ENCODE measurements at regions not wholly inside any gene's neighbourhood (a gene's known extent, or its start where the extent isn't known, plus 50 kb on each side); places are given as distances from the start of the nearest gene placed in this dataset.

DNA sequence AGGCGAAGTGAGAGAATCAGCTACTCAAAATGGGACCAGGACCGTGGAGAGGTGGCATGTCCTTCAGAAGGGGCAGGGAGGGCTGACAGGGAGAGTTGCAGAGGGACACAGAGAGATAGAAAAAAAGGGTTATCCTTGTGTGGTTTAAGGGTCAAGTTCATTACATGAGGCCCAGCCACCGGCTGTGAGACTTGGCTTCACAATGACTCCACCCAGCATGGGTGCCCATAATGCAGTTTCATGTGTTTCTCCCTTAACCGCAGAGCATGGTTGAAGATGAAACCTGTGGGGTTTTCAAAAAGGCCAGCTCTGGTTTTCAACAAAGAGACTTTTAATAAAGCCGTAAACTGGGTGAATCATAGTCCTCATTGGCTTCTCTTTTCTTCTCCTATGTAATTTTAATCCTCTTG lies 164.6 kb downstream of the KLF5 start:
- Mint-ChIP-seq H3K27me3 (no peaks in the 10 kb centered on the region), H3K4me1 (ENCODE audit: low read depth) (peaks cover 18% of the 10 kb centered on the region), H3K9me3 (no peaks in the 10 kb centered on the region), H3K27ac (no peak overlapping the region), H3K36me3 (ENCODE audit: low read depth) (no peaks in the 10 kb centered on the region), H3K4me3 (no peak overlapping the region)
- DNase-seq, result peak; percentile 57
- intact Hi-C loops (cut with micrococcal nuclease), result no loop called here
- peak; percentile 76 for ATAC-seq
- ChIA-PET CTCF (no interaction called here), POLR2A (interaction anchor here (0.7 kb wide), 1 partner anchor 47 kb away, joined by 3 read pairs; no protein-coding TSS in a partner anchor)
- TF ChIP-seq, protein P1, sequence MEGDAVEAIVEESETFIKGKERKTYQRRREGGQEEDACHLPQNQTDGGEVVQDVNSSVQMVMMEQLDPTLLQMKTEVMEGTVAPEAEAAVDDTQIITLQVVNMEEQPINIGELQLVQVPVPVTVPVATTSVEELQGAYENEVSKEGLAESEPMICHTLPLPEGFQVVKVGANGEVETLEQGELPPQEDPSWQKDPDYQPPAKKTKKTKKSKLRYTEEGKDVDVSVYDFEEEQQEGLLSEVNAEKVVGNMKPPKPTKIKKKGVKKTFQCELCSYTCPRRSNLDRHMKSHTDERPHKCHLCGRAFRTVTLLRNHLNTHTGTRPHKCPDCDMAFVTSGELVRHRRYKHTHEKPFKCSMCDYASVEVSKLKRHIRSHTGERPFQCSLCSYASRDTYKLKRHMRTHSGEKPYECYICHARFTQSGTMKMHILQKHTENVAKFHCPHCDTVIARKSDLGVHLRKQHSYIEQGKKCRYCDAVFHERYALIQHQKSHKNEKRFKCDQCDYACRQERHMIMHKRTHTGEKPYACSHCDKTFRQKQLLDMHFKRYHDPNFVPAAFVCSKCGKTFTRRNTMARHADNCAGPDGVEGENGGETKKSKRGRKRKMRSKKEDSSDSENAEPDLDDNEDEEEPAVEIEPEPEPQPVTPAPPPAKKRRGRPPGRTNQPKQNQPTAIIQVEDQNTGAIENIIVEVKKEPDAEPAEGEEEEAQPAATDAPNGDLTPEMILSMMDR (IDR thresholded peaks at IDR 0.05), result no peak

DNA sequence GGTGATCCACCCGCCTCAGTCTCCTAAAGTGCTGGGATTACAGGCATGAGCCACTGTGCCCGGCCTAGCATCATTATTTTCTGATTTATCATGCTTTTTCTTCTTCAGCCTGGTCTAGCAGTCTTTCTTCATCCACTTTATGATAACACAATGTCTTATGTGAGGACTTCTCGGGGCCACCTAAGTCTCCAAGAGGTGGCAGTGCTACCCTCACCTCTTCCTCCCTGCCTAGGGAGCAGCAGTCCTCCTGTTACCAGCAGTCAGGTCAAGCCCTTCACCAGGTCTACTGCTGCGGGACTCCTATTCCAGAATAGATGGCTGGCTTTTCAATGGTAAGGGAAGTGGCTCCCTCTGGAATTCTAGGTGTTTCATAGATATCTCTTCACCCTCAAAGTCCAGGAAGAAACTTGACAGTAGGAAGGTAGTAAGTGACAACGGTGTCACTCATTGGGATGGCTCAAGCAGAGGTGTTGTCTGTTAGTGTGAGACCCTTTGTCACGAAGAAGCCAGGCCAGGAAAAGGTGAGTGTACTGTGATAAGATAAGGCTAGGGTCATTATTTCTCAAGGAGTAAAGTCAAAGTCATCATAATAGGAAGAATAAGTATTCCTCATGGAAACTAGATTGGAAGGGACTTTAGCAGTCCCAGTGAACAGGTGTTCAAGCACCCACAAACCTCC lies 164.0 kb downstream of the KLF5 start:
- Mint-ChIP-seq H3K4me1 (ENCODE audit: low read depth) (peaks cover 14% of the 10 kb centered on the region), H3K36me3 (ENCODE audit: low read depth) (no peaks in the 10 kb centered on the region), H3K9me3 (no peaks in the 10 kb centered on the region), H3K27me3 (no peaks in the 10 kb centered on the region), H3K4me3 (no peak overlapping the region), H3K27ac (no peak overlapping the region)
- TF ChIP-seq, protein P1 (IDR thresholded peaks at IDR 0.05), result no peak
- DNase-seq, result no peak
- ATAC-seq, result no peak
- ChIA-PET CTCF (no interaction called here), POLR2A (no interaction called here)
- intact Hi-C loops (cut with micrococcal nuclease), result no loop called here

DNA sequence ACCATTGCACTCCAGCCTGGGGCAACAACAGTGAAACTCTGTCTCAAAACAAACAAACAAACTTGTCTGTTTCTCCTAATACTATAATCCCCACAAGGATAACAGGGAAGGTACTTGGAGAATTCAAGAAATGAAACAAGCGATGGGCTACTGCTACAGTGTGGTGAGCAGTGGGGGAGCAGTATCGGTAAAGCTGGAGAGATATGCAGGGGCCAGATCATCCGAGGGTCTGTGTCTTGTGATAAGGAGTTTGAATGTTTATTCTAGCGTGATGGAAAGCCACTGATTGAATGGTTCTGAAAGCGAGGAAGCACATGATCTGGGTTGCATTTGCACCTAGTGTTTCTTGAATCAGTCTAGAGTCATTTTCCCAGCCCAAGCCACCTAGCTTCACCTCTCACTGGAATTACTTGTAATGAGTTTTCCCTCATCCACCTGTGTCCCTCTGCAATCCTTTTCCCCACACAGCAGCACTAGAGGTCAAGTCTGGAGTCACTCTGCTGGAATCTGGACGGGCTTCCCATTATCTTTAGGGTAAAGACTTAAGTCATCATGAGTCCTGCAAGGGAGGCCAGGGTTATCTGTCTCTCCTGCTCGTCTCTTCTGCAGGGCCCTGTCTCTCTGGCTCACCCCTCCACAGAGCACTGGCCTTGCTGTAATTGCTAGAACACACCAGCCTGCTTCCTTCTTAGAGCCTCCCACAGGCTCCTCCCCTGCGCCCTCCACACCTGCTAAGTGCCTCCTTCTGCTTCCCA lies 162.3 kb downstream of the KLF5 start:
- H3K9me3 Mint-ChIP-seq, result no peaks in the 10 kb centered on the region
- no peak for DNase-seq
- peaks cover 18% of the 10 kb centered on the region for H3K4me1 Mint-ChIP-seq (ENCODE audit: low read depth)
- CTCF ChIA-PET, result no interaction called here
- ATAC-seq, result no peak
- H3K27ac Mint-ChIP-seq, result no peak overlapping the region
- intact Hi-C loops (cut with micrococcal nuclease), result no loop called here
- no peaks in the 10 kb centered on the region for H3K36me3 Mint-ChIP-seq (ENCODE audit: low read depth)
- no peaks in the 10 kb centered on the region for H3K27me3 Mint-ChIP-seq
- POLR2A ChIA-PET, result no interaction called here
- TF ChIP-seq, protein P1 (IDR thresholded peaks at IDR 0.05), result no peak
- H3K4me3 Mint-ChIP-seq, result no peak overlapping the region

DNA sequence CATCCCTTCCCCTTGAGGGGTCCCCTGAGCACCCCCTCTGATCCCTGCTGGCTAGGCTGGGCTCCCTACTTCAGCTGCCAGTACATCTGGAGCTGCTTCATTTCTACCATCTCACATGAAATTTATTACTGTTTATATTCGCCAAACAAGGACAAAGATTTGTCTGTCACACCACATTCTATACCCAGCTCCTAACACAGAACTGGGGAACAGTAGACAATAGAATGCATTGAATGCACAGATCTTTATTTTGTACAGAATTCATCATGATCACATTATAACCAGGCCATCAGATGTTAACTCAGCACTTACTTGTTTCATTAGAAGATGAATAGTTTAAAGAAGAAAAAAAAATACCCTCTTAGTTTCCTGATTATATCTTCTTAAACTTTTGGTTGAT lies 159.4 kb downstream of the KLF5 start:
- no peak overlapping the region for H3K4me3 Mint-ChIP-seq
- DNase-seq (no peak), ATAC-seq (no peak)
- H3K27ac Mint-ChIP-seq, result no peak overlapping the region
- H3K27me3 Mint-ChIP-seq, result no peaks in the 10 kb centered on the region
- TF ChIP-seq, protein P1 (IDR thresholded peaks at IDR 0.05), result no peak
- H3K4me1 Mint-ChIP-seq (ENCODE audit: low read depth), result peaks cover 6% of the 10 kb centered on the region
- H3K36me3 Mint-ChIP-seq (ENCODE audit: low read depth), result no peaks in the 10 kb centered on the region
- no peaks in the 10 kb centered on the region for H3K9me3 Mint-ChIP-seq
- intact Hi-C loops (cut with micrococcal nuclease), result no loop called here
- CTCF ChIA-PET, result no interaction called here
- POLR2A ChIA-PET, result no interaction called here

DNA sequence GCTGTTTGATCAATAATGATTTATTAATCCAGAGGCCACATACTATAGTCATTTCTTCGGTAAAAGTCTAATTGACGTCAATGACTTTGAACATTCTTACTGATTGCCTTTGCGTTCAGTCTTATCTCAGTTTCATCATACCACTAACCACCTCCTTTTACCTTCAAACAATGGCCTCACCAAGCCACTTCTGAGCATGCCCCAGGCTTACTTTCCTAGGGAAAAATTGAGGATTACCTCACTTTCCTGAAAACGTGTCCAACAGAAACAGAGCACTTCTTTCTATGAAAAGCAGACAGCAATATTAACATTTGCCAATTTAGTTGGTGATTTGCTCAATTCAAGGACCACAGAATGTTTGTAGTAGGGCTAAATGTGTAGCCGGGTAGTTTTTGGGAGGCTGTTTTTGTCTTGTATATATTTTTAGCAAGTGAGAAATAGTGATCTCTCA lies 157.6 kb downstream of the KLF5 start:
- H3K27ac Mint-ChIP-seq, result no peak overlapping the region
- H3K4me3 Mint-ChIP-seq, result no peak overlapping the region
- DNase-seq (no peak), ATAC-seq (no peak)
- POLR2A ChIA-PET, result no interaction called here
- no peaks in the 10 kb centered on the region for H3K9me3 Mint-ChIP-seq
- peaks cover 10% of the 10 kb centered on the region for H3K4me1 Mint-ChIP-seq (ENCODE audit: low read depth)
- no peaks in the 10 kb centered on the region for H3K27me3 Mint-ChIP-seq
- intact Hi-C loops (cut with micrococcal nuclease), result no loop called here
- no peaks in the 10 kb centered on the region for H3K36me3 Mint-ChIP-seq (ENCODE audit: low read depth)
- CTCF ChIA-PET, result no interaction called here
- TF ChIP-seq, protein P1 (IDR thresholded peaks at IDR 0.05), result no peak
